DOHH2 (cell line): ENCODE measurements at regions not wholly inside any gene's neighbourhood (a gene's known extent, or its start where the extent isn't known, plus 50 kb on each side); places are given as distances from the start of the nearest gene placed in this dataset.

Experiments used
- CTCF ChIP-seq: fragments of 200-600 bp; sonication (generic); IDR thresholded peaks from one replicate; pipeline ENCODE4 v1.5.1; 2014; ENCODE audit warnings: antibody characterized with exemption, mild to moderate bottlenecking, low read depth, low read length; ENCODE audit not compliant: poor library complexity, severe bottlenecking
- EZH2phosphoT487 ChIP-seq: fragments of 200-600 bp; sonication (generic); IDR thresholded peaks from 2 replicates; pipeline ENCODE4 v1.6.1; 2017; ENCODE audit warnings: borderline replicate concordance, mild to moderate bottlenecking, antibody characterized with exemption, low read length, moderate library complexity, mixed read lengths

DNA sequence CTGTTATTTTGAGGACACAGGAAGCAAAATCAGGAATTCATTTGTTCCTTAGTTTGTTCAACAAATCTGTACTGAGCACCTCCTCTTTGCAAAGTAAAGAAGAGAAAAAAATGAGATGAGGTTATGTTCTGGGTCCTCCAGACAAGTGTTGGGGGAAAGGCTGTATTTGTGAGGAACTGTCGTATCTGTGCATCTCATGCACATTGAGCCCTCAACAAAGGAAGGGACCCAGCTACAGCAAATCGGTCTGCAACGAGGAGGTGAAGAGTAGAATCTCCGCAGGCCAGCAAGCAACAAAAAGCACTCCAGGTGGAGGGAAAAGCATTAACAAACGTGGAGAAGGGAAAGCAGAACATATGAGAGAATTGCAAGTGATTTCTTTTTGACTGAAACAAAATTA, 143.0 kb upstream of the CYP1B1 start:
- TF ChIP-seq CTCF (no peak), EZH2phosphoT487 (no peak)
